Erythroblast (primary cell): ENCODE measurements at regions not wholly inside any gene's neighbourhood (a gene's known extent, or its start where the extent isn't known, plus 50 kb on each side); places are given as distances from the start of the nearest gene placed in this dataset.

Source experiments
- GATA1 ChIP-seq: IDR thresholded peaks from 2 replicates; pipeline ENCODE4 v1.6.1; 2011; ENCODE audit warnings: low read depth, mild to moderate bottlenecking, control low read depth, low read length, moderate library complexity
- POLR2A ChIP-seq: IDR thresholded peaks from 2 replicates; pipeline ENCODE4 v1.6.1; 2011; ENCODE audit warnings: mild to moderate bottlenecking, low read length

GRCh38 chr12:127078577-127079350 lies 1188.2 kb upstream of the TMEM132C start:
- TF ChIP-seq POLR2A (no peak), GATA1 (no peak)
